PC-9 (cell line): ENCODE measurements at regions not wholly inside any gene's neighbourhood (a gene's known extent, or its start where the extent isn't known, plus 50 kb on each side); places are given as distances from the start of the nearest gene placed in this dataset.

ENCODE experiments used
- BruUV-seq: library from RNA; stranded (reverse); fragments of 400-500 nt; replicated peaks from 2 replicates; lab custom pipeline; 2021; lab: Mats Ljungman, UMichigan
- CTCF ChIA-PET: fragments of 300-600 bp; sonication (Branson Sonifier 250); formaldehyde crosslinking; loops from one replicate; lab custom pipeline; 2022; ENCODE audit warnings: antibody characterized with exemption; lab: Charles Lee
- POLR2A ChIA-PET: fragments of 300-600 bp; sonication (Branson Sonifier 250); formaldehyde crosslinking; loops from one replicate; lab custom pipeline; 2022; ENCODE audit warnings: antibody characterized with exemption; ENCODE audit not compliant: unreplicated experiment; lab: Charles Lee
- DNase-seq, 2 experiments: peaks; one replicate each; pipeline versions ENCODE4 v3.0.0 to v3.0.0-alpha.2; 2015 to 2022; ENCODE audit warnings: mixed read lengths in 1 of 2
- H2AFZ ChIP-seq: fragments of 200-600 bp; sonication (generic); 2 replicates; pipeline ENCODE4 v1.8.1; 2017; ENCODE audit warnings: antibody characterized with exemption
- H3F3A ChIP-seq: fragments of 200-600 bp; sonication (generic); 2 replicates; pipeline ENCODE4 v1.8.1; 2017; ENCODE audit warnings: antibody characterized with exemption, mild to moderate bottlenecking, low read depth; ENCODE audit not compliant: insufficient read depth
- H3K27ac ChIP-seq: fragments of 200-600 bp; sonication (generic); 2 replicates; pipeline ENCODE4 v1.6.1; 2016; ENCODE audit warnings: mixed run types
- H3K27me3 ChIP-seq: fragments of 200-600 bp; sonication (generic); 2 replicates; pipeline ENCODE4 v1.6.1; 2016; ENCODE audit warnings: low read depth, mixed run types; ENCODE audit not compliant: insufficient read depth
- H3K36me3 ChIP-seq: fragments of 200-600 bp; sonication (generic); 2 replicates; pipeline ENCODE4 v1.6.1; 2016; ENCODE audit warnings: low read depth, mixed run types
- H3K4me1 ChIP-seq: fragments of 200-600 bp; sonication (generic); replicated peaks from 2 replicates; pipeline ENCODE4 v1.6.1; 2016; ENCODE audit warnings: mixed run types; ENCODE audit not compliant: insufficient read depth
- H3K4me2 ChIP-seq: fragments of 200-600 bp; sonication (generic); 2 replicates; pipeline ENCODE4 v1.6.1; 2017; ENCODE audit warnings: mixed run types
- H3K4me3 ChIP-seq: fragments of 200-600 bp; sonication (generic); 2 replicates; pipeline ENCODE4 v1.6.1; 2016; ENCODE audit warnings: mixed run types
- H3K79me2 ChIP-seq: fragments of 200-600 bp; sonication (generic); 2 replicates; pipeline ENCODE4 v1.6.1; 2017; ENCODE audit warnings: low read depth, mixed run types
- H3K9me2 ChIP-seq: fragments of 200-600 bp; sonication (generic); 2 replicates; pipeline ENCODE4 v1.8.1; 2017; ENCODE audit warnings: mild to moderate bottlenecking; ENCODE audit not compliant: insufficient read depth
- H3K9me3 ChIP-seq: fragments of 200-600 bp; sonication (generic); 2 replicates; pipeline ENCODE4 v1.8.1; 2016; ENCODE audit warnings: low read depth; ENCODE audit not compliant: insufficient read depth
- H4K20me1 ChIP-seq: fragments of 200-600 bp; sonication (generic); 2 replicates; pipeline ENCODE4 v1.8.1; 2017; ENCODE audit not compliant: insufficient read depth
- CTCF ChIP-seq: fragments of 200-600 bp; sonication (generic); conservative IDR thresholded peaks from 2 replicates; pipeline ENCODE4 v1.6.1; 2017; ENCODE audit warnings: mixed run types, antibody characterized with exemption, mild to moderate bottlenecking, moderate library complexity
- EZH2 ChIP-seq: fragments of 200-600 bp; sonication (generic); IDR thresholded peaks from 2 replicates; pipeline ENCODE4 v1.8.0; 2017; ENCODE audit warnings: antibody characterized with exemption, low read depth
- intact Hi-C: fragments of 100-400 bp; cut with micrococcal nuclease; formaldehyde crosslinking; loops from one replicate; pipeline ENCODE4 v1.10.0; 2022; ENCODE audit not compliant: unreplicated experiment

- Histone ChIP-seq H3F3A (peaks cover 11% of the 10 kb centered on the region; the same call in 1 of the 2 replicates), H3K4me1 (peaks cover 16% of the 10 kb centered on the region), H3K36me3 (no peaks in the 10 kb centered on the region), H3K27me3 (no peaks in the 10 kb centered on the region), H2AFZ (no peak overlapping the region), H3K27ac (0 out of 2 replicates have a peak overlapping the region, but pooled peaks have one; percentile 1), H3K9me2 (no peaks in the 10 kb centered on the region), H3K9me3 (no peaks in the 10 kb centered on the region), H3K4me3 (no peak overlapping the region), H4K20me1 (no peaks in the 10 kb centered on the region), H3K4me2 (peak overlapping the region; percentile 5; the same call in 1 of the 2 replicates), H3K79me2 (no peaks in the 10 kb centered on the region)
- POLR2A ChIA-PET: interaction anchor here (0.5 to 0.6 kb wide), 4 partner anchors 47 to 748 kb away, joined by 3 to 17 read pairs (median 4); no protein-coding TSS in a partner anchor
- intact Hi-C loops: loop anchor here (5.0 kb wide), 1 partner anchor 79 kb away; the partner anchor contains the start of gene EDN1
- peak in 1 of 2 experiments; percentile 84 for DNase-seq
- CTCF ChIA-PET: no interaction called here
- TF ChIP-seq CTCF (no peak), EZH2 (no peak)
- BruUV-seq: no TSS peak
These were observed 81.5 kb downstream of the EDN1 start for GRCh38 chr6:12371641-12372146.

DNA sequence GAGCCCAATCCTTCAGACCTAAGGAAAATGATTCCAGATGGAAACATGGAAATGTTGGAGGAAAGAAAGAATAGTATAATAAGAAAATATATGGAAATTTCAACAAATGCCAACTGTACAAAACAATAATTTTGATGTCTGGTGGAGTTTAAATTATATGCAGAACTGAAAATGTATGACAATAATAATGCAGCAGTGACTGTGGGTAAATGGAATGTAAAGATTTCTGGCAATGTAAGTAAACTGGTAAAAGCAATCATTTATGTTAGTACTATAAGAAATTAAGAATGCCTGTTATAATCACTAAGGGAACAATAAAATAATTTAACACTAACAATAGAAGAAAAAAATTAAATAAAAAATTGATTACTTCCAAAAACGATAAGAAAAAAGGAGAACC lies 89.0 kb downstream of the EDN1 start:
- BruUV-seq: no TSS peak

DNA sequence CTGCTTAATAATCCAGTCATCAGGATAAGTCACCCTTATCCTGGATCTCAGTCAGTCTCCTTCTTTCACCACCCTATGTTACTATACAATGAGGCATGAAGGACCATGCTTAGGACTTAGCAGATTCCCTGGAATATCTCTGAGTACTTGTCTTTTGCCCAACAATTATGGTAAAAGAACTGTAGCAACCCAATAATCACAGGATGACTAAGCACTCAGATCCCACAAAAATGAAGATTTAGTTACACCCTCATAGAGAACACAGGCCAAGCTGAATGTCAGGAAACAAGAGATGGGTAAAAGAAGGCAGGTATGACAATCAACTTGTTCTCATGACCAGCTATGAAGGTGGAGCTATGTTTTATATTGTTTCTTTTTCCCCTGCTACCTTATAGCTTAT lies 91.4 kb downstream of the EDN1 start:
- POLR2A ChIA-PET: no interaction called here
- Histone ChIP-seq H3K27ac (no peak overlapping the region), H3F3A (no peaks in the 10 kb centered on the region), H3K4me1 (no peaks in the 10 kb centered on the region; the same call in 1 of the 2 replicates), H3K27me3 (no peaks in the 10 kb centered on the region), H3K4me3 (no peak overlapping the region), H3K4me2 (no peak overlapping the region), H3K79me2 (no peaks in the 10 kb centered on the region), H3K9me2 (no peaks in the 10 kb centered on the region), H3K36me3 (no peaks in the 10 kb centered on the region), H2AFZ (no peak overlapping the region), H3K9me3 (0 out of 2 replicates have a peak, but pooled peaks cover 2% of the 10 kb centered on the region), H4K20me1 (no peaks in the 10 kb centered on the region)
- intact Hi-C loops: no loop called here
- no peak for TF ChIP-seq EZH2
- TF ChIP-seq CTCF: no peak
- no TSS peak for BruUV-seq
- CTCF ChIA-PET: no interaction called here
- DNase-seq: no peak

More for the DNA sequence above, 89.0 kb downstream of the EDN1 start:
- Histone ChIP-seq H3K36me3 (no peaks in the 10 kb centered on the region), H3K79me2 (no peaks in the 10 kb centered on the region), H3K9me3 (0 out of 2 replicates have a peak, but pooled peaks cover 2% of the 10 kb centered on the region), H3K27me3 (no peaks in the 10 kb centered on the region), H3F3A (no peaks in the 10 kb centered on the region), H3K27ac (no peak overlapping the region), H3K4me2 (no peak overlapping the region), H3K9me2 (no peaks in the 10 kb centered on the region), H2AFZ (no peak overlapping the region), H4K20me1 (no peaks in the 10 kb centered on the region), H3K4me3 (no peak overlapping the region), H3K4me1 (no peaks in the 10 kb centered on the region; the same call in 1 of the 2 replicates)
- TF ChIP-seq EZH2 (no peak), CTCF (no peak)
- ChIA-PET POLR2A (no interaction called here), CTCF (no interaction called here)
- DNase-seq: no peak
- intact Hi-C loops: no loop called here
